ENCODE measurements at regions not wholly inside any gene's neighbourhood (a gene's known extent, or its start where the extent isn't known, plus 50 kb on each side); places are given as distances from the start of the nearest gene placed in this dataset.

DNA sequence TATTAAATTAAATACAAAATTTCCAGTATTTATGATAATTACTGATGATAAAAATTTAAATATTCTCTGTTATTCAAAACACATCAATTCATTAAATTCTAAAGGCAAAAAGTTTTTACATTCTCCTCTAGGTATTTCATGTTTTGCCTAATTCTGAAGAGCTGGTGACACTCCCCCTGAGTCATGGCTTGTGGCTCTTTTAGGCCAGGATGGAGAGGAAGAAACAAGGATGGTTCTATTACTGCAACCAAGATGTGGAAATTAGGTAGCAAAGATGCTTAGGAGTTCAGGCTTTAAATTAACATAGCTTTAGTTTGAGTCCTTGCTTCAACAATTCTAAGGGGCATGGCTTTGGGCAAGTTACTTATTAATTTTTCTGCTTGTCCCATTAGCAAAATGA is 1295.8 kb downstream of the EFNA5 start:
- Histone ChIP-seq H3K9me3 (ENCODE audit: control insufficient read depth, low read depth, low read length) (no peaks in the 10 kb centered on the region), H3K14ac (ENCODE audit: insufficient read depth, low read length) (no peak overlapping the region), H2BK120ac (ENCODE audit: low read depth, low read length, poor library complexity, severe bottlenecking) (no peak overlapping the region), H3K79me1 (ENCODE audit: insufficient read depth, low read depth, low read length, poor library complexity, severe bottlenecking) (no peaks in the 10 kb centered on the region), H3K4me1 (ENCODE audit: insufficient read depth, low read length) (no peaks in the 10 kb centered on the region), H4K91ac (ENCODE audit: insufficient read length, low read depth, low read length) (no peak overlapping the region), H3K23me2 (ENCODE audit: insufficient read length, low read depth, low read length, poor library complexity, severe bottlenecking) (no peaks in the 10 kb centered on the region), H2BK5ac (ENCODE audit: insufficient read length, low read length) (no peak overlapping the region), H3K18ac (ENCODE audit: insufficient read length, low read depth, low read length) (no peak overlapping the region), H3K79me2 (ENCODE audit: insufficient read depth, low read length) (no peaks in the 10 kb centered on the region), H2BK15ac (ENCODE audit: low read depth, low read length) (no peak overlapping the region), H3K27me3 (ENCODE audit: insufficient read depth, low read length) (no peaks in the 10 kb centered on the region), H2BK12ac (ENCODE audit: insufficient read length, low read depth, low read length) (no peak overlapping the region), H3K56ac (ENCODE audit: insufficient read length, low read depth, low read length) (no peak overlapping the region), H4K20me1 (ENCODE audit: control insufficient read depth, insufficient read depth, insufficient read length) (no peaks in the 10 kb centered on the region), H3K4ac (ENCODE audit: low read depth, low read length) (no peak overlapping the region), H4K8ac (replicated peaks; ENCODE audit: insufficient read length, low read depth, low read length) (no peak overlapping the region), H3K27ac (ENCODE audit: insufficient read length, low read depth, low read length) (no peak overlapping the region), H3K9ac (ENCODE audit: extremely low read depth, insufficient read length, low read length) (no peak overlapping the region), H3K4me2 (ENCODE audit: insufficient read depth, insufficient read length, low read length) (no peak overlapping the region), H2AK5ac (ENCODE audit: insufficient read length, low read length) (no peak overlapping the region), H4K5ac (ENCODE audit: insufficient read length, low read depth, low read length) (no peak overlapping the region), H3T11ph (ENCODE audit: low read length) (no peak overlapping the region), H2AFZ (ENCODE audit: low read length) (no peak overlapping the region), H3K23ac (ENCODE audit: insufficient read length, low read depth, low read length) (no peak overlapping the region), H2BK20ac (ENCODE audit: low read depth, low read length, poor library complexity, severe bottlenecking) (no peak overlapping the region)
- Mint-ChIP-seq H3K36me3 (ENCODE audit: insufficient read depth in 1 of 3, low read depth in 3 of 3) (peaks cover 3 to 5% (median 5%) of the 10 kb centered on the region in 3 experiments; a peak in 4 of 7 replicates), H3K9me3 (peaks cover 5 to 9% of the 10 kb centered on the region in 2 experiments; a peak in 4 of 5 replicates), H3K27ac (no peak overlapping the region), H3K4me3 (no peak overlapping the region), H3K27me3 (ENCODE audit: low read depth) (no peaks in the 10 kb centered on the region), H3K4me1 (peaks cover 3 to 5% of the 10 kb centered on the region in 2 experiments; a peak in 1 of 4 replicates)
- DNase-seq, result no peak
- TF ChIP-seq, protein P1, sequence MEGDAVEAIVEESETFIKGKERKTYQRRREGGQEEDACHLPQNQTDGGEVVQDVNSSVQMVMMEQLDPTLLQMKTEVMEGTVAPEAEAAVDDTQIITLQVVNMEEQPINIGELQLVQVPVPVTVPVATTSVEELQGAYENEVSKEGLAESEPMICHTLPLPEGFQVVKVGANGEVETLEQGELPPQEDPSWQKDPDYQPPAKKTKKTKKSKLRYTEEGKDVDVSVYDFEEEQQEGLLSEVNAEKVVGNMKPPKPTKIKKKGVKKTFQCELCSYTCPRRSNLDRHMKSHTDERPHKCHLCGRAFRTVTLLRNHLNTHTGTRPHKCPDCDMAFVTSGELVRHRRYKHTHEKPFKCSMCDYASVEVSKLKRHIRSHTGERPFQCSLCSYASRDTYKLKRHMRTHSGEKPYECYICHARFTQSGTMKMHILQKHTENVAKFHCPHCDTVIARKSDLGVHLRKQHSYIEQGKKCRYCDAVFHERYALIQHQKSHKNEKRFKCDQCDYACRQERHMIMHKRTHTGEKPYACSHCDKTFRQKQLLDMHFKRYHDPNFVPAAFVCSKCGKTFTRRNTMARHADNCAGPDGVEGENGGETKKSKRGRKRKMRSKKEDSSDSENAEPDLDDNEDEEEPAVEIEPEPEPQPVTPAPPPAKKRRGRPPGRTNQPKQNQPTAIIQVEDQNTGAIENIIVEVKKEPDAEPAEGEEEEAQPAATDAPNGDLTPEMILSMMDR (conservative IDR thresholded peaks at IDR 0.05), result no peak
